ENCODE measurements at regions not wholly inside any gene's neighbourhood (a gene's known extent, or its start where the extent isn't known, plus 50 kb on each side); places are given as distances from the start of the nearest gene placed in this dataset.

DNA sequence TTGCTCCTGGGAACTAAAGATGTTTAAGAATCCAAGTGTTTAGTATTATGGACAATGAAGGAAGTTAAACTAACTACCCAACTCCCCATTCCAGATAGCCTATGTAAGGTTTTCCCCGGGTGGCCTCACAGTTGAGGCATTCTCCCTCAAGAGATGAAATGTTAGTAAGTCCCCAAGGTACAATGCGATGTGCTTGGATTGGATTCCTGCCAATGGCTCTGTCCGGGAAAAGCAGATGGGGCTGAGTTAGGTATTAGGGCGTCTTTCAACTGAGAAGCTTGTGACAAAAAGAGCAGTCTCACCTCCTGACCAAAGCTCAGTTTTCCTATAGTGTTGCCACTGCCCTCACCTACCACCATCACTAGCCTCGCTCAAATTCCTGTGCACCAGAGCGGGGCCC is 64.8 kb upstream of the E2F7 start:
- intact Hi-C loops (cut with DNase I), result no loop called here
- no peak for TF ChIP-seq POLR2A (IDR thresholded peaks at IDR 0.05)
- TF ChIP-seq, protein P1, sequence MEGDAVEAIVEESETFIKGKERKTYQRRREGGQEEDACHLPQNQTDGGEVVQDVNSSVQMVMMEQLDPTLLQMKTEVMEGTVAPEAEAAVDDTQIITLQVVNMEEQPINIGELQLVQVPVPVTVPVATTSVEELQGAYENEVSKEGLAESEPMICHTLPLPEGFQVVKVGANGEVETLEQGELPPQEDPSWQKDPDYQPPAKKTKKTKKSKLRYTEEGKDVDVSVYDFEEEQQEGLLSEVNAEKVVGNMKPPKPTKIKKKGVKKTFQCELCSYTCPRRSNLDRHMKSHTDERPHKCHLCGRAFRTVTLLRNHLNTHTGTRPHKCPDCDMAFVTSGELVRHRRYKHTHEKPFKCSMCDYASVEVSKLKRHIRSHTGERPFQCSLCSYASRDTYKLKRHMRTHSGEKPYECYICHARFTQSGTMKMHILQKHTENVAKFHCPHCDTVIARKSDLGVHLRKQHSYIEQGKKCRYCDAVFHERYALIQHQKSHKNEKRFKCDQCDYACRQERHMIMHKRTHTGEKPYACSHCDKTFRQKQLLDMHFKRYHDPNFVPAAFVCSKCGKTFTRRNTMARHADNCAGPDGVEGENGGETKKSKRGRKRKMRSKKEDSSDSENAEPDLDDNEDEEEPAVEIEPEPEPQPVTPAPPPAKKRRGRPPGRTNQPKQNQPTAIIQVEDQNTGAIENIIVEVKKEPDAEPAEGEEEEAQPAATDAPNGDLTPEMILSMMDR (IDR thresholded peaks at IDR 0.05), result no peak

DNA sequence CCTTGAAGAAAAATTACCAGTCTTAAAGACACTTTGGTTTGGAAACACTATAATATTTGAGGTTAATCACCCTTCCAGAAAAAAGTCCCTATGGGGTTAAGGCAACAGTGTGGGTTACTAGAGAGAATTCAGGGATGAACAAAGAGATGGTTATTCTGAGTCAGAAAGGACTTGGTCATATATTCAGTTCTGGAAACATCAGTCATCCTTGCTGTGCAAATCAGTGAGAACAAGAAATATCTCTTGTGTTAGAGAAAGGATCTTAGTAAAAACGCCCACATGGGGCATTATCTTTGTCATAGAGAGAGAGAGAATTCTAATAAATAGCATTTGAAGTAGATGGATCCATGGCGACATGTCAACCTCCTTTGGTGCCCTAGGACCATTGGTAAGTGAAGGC is 59.4 kb upstream of the E2F7 start:
- no peaks in the 10 kb centered on the region for H3K9me3 ChIP-seq
- TF ChIP-seq, protein P1 (IDR thresholded peaks at IDR 0.05), result no peak
- no peak for TF ChIP-seq POLR2A (IDR thresholded peaks at IDR 0.05)
- H3K27me3 ChIP-seq, result no peaks in the 10 kb centered on the region
- intact Hi-C loops (cut with DNase I), result no loop called here
- no peak overlapping the region for H3K27ac ChIP-seq
- H3K4me1 ChIP-seq, result no peaks in the 10 kb centered on the region
- no peaks in the 10 kb centered on the region for H3K36me3 ChIP-seq (replicated peaks in 1 of 2; ENCODE audit: insufficient read depth in 1 of 2, low read depth in 2 of 2)
- DNase-seq (no peak), ATAC-seq (no peak)
- WGBS, 2 donors, result 46 to 54% methylated on average over 2 of the region's 2 CpGs
- no peak overlapping the region for H3K4me3 ChIP-seq

More for the DNA sequence above, 64.8 kb upstream of the E2F7 start:
- H3K4me1 ChIP-seq, result no peaks in the 10 kb centered on the region
- no peak overlapping the region for H3K27ac ChIP-seq
- ATAC-seq, result no peak
- no peak overlapping the region for H3K4me3 ChIP-seq
- no peak for DNase-seq
- WGBS, 2 donors, result 71 to 75% methylated on average over 6 of the region's 6 CpGs
- no peaks in the 10 kb centered on the region for H3K9me3 ChIP-seq
- H3K27me3 ChIP-seq, result no peaks in the 10 kb centered on the region
- no peaks in the 10 kb centered on the region for H3K36me3 ChIP-seq (replicated peaks in 1 of 2; ENCODE audit: insufficient read depth in 1 of 2, low read depth in 2 of 2)

DNA sequence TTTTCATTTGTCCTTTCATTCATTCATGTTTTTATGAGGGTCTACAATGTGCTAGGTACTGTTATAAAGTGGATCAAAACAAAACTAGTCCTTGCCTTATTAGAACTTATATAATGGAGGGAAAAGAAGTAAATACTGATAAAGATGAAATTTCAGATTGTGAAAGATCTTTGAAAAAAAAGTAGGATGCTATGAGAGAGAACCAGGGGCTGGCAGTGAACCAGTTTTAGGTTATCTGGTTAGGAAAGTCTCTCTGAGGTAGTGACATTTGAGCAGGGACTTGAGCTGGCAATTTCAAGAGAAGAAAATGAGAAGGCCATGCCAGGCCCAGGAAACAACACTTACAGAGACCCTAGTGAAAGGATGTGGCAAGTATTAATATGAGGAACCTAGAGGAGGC is 57.3 kb upstream of the E2F7 start:
- no peak overlapping the region for H3K27ac ChIP-seq

DNA sequence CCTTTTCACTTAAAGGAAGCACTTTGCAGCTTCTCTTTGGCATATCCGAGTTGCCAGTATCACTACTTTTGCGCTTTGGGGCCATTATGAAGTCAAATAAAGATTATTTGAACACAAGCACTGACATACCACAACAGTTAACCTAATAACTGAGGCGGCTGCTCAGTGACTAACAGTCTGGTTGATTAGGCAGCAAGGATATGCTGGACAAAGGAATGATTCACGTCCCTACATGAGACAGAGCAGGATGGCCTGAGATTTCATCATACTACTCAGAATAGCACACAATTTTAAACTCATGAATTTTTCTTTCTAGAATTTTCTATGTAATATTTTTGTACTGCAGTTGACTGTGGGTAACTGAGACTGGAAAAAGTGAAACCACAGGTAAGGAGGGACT is 56.9 kb upstream of the E2F7 start:
- 48 to 53% methylated on average over 4 of the region's 4 CpGs for WGBS, 2 donors
- TF ChIP-seq POLR2A (IDR thresholded peaks at IDR 0.05), result no peak
- TF ChIP-seq, protein P1 (IDR thresholded peaks at IDR 0.05), result no peak
- Histone ChIP-seq H3K27me3 (no peaks in the 10 kb centered on the region), H3K9me3 (no peaks in the 10 kb centered on the region), H3K4me1 (no peaks in the 10 kb centered on the region), H3K36me3 (replicated peaks in 1 of 2; ENCODE audit: insufficient read depth in 1 of 2, low read depth in 2 of 2) (no peaks in the 10 kb centered on the region), H3K27ac (no peak overlapping the region), H3K4me3 (no peak overlapping the region)
- peak in 1 of 4 donors; percentile 4 for DNase-seq
- ATAC-seq, result no peak
- intact Hi-C loops (cut with DNase I), result no loop called here

More for the DNA sequence above, 57.3 kb upstream of the E2F7 start:
- Histone ChIP-seq H3K36me3 (replicated peaks in 1 of 2; ENCODE audit: insufficient read depth in 1 of 2, low read depth in 2 of 2) (no peaks in the 10 kb centered on the region), H3K4me1 (no peaks in the 10 kb centered on the region), H3K4me3 (no peak overlapping the region), H3K9me3 (no peaks in the 10 kb centered on the region), H3K27me3 (no peaks in the 10 kb centered on the region)
- intact Hi-C loops (cut with DNase I), result no loop called here
- TF ChIP-seq, protein P1 (IDR thresholded peaks at IDR 0.05), result no peak
- no peak for TF ChIP-seq POLR2A (IDR thresholded peaks at IDR 0.05)
- ATAC-seq (no peak), DNase-seq (no peak)

DNA sequence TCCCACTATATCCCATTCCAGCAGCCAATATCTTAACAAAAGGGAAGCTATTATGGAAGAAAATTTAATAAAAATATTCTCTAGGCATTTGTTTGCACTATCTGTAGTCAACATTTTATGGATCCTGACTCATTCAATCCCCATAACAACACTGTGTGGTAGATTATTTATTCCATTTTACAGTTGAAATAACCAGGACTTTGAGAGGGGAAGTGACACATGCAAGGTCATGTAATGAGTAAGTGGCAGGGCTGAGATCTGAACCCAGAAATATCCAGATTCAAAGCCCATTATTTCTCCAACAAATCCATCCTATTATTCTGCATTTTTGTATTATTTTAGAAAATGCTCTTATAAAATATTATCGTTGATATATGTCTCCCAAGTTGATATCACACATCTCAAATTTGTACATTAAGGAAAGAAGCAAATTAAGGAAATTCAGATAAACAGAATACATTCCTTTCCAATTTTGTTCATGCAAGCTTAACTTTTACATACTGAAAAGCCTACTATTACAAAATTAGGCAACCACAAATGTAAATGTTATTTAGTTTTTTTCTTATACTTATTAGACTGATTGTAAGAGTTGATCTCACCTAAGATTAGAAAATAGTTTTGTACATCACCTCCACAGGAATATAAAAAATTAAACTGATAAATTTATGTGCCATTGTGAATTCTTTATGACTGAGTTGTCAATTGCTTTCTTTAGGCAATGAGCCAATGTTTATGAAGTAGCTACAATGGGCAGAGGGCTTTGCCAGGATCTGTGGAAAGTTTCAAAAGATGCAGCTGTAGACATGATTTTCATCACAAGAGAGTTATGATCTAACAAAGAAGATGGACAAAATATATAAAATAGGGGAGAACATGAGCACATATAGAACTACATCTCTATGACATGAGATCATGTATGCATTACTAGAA is 55.1 kb upstream of the E2F7 start:
- no peak for DNase-seq
- 70 to 78% methylated on average over 1 of the region's 1 CpG for WGBS, 2 donors
- no peaks in the 10 kb centered on the region for H3K27me3 ChIP-seq
- H3K4me3 ChIP-seq, result no peak overlapping the region
- no peaks in the 10 kb centered on the region for H3K9me3 ChIP-seq
- H3K36me3 ChIP-seq (replicated peaks in 1 of 2; ENCODE audit: insufficient read depth in 1 of 2, low read depth in 2 of 2), result no peaks in the 10 kb centered on the region
- no peak for TF ChIP-seq POLR2A (IDR thresholded peaks at IDR 0.05)
- TF ChIP-seq, protein P1 (IDR thresholded peaks at IDR 0.05), result no peak
- H3K27ac ChIP-seq, result no peak overlapping the region
- no peak for ATAC-seq
- intact Hi-C loops (cut with DNase I), result no loop called here
- no peaks in the 10 kb centered on the region for H3K4me1 ChIP-seq
